ENCODE measurements at regions not wholly inside any gene's neighbourhood (a gene's known extent, or its start where the extent isn't known, plus 50 kb on each side); places are given as distances from the start of the nearest gene placed in this dataset.

DNA sequence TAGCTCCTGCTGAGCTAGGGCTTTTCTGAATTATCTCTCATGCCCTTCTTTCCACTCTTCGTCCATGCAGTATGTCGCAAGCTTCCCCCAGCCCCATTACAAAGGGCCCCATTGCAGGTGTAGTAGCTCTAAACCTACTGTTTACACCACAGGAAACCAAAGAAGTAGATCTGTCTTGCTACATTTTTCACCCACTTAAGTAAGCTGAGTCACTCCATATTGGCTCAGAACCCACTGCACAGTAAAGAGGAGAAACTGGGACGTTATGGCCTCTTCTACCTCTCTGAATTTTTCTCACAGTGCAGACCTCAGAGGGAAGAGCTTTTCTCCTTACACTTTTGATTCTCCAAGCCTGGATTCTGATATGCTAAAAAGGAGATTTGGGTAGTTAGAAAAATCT is 200.2 kb downstream of the SMARCA1 start:
- TF ChIP-seq, protein P1, sequence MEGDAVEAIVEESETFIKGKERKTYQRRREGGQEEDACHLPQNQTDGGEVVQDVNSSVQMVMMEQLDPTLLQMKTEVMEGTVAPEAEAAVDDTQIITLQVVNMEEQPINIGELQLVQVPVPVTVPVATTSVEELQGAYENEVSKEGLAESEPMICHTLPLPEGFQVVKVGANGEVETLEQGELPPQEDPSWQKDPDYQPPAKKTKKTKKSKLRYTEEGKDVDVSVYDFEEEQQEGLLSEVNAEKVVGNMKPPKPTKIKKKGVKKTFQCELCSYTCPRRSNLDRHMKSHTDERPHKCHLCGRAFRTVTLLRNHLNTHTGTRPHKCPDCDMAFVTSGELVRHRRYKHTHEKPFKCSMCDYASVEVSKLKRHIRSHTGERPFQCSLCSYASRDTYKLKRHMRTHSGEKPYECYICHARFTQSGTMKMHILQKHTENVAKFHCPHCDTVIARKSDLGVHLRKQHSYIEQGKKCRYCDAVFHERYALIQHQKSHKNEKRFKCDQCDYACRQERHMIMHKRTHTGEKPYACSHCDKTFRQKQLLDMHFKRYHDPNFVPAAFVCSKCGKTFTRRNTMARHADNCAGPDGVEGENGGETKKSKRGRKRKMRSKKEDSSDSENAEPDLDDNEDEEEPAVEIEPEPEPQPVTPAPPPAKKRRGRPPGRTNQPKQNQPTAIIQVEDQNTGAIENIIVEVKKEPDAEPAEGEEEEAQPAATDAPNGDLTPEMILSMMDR (IDR thresholded peaks at IDR 0.05; ENCODE audit: poor library complexity) = no peak
- TF ChIP-seq EZH2phosphoT487 (IDR thresholded peaks at IDR 0.05; ENCODE audit: low read depth, severe bottlenecking, unreplicated experiment) = no peak

Data from hepatocyte (in vitro differentiated cells).